Osteoblast (primary cell): ENCODE measurements at regions not wholly inside any gene's neighbourhood (a gene's known extent, or its start where the extent isn't known, plus 50 kb on each side); places are given as distances from the start of the nearest gene placed in this dataset.
A peak's percentile ranks its signal among the peaks of the same experiment; 100 is the strongest.
"Not testable (repeated sequence)": the region's sequence is repeated elsewhere in the genome, so short reads cannot be mapped to it uniquely, and the experiment has no call there.

Experiments used
- DNase-seq: peaks from one replicate; pipeline ENCODE4 v3.0.0; 2011; ENCODE audit warnings: low spot score, mixed read lengths; ENCODE audit not compliant: insufficient read length; ENCODE audit errors: missing footprints
- H2AFZ ChIP-seq: 2 replicates; pipeline ENCODE4 v1.6.0; 2011; ENCODE audit warnings: mild to moderate bottlenecking, low read length
- H3K27ac ChIP-seq: 2 replicates; pipeline ENCODE4 v1.5.1; 2011; ENCODE audit warnings: mild to moderate bottlenecking, low read depth, low read length, moderate library complexity
- H3K27me3 ChIP-seq: 2 replicates; pipeline ENCODE4 v1.6.0; 2012; ENCODE audit warnings: mild to moderate bottlenecking, control low read depth, inconsistent platforms, low read length, moderate library complexity; ENCODE audit not compliant: insufficient read depth
- H3K36me3 ChIP-seq: 2 replicates; pipeline ENCODE4 v1.5.1; 2011; ENCODE audit warnings: mild to moderate bottlenecking, low read length, control low read depth, moderate library complexity; ENCODE audit not compliant: insufficient read depth
- H3K4me1 ChIP-seq: 2 replicates; pipeline ENCODE4 v1.5.1; 2011; ENCODE audit warnings: mild to moderate bottlenecking, low read length, control low read depth, moderate library complexity; ENCODE audit not compliant: insufficient read depth
- H3K4me2 ChIP-seq: 2 replicates; pipeline ENCODE4 v1.6.0; 2011; ENCODE audit warnings: mild to moderate bottlenecking, low read length; ENCODE audit not compliant: insufficient read depth
- H3K4me3 ChIP-seq: fragments of 200-600 bp; sonication (generic); 3 replicates; pipeline ENCODE4 v1.5.1; 2012; ENCODE audit warnings: mild to moderate bottlenecking, low read length, inconsistent platforms; ENCODE audit not compliant: insufficient read depth
- H3K79me2 ChIP-seq: 2 replicates; pipeline ENCODE4 v1.6.0; 2012; ENCODE audit warnings: mild to moderate bottlenecking, low read length, control low read depth, inconsistent platforms; ENCODE audit not compliant: insufficient read depth
- H3K9me3 ChIP-seq: 2 replicates; pipeline ENCODE4 v1.5.1; 2011; ENCODE audit warnings: low read depth, low read length, control low read depth
- H4K20me1 ChIP-seq: 2 replicates; pipeline ENCODE4 v1.6.0; 2012; ENCODE audit warnings: mild to moderate bottlenecking, low read length, control low read depth; ENCODE audit not compliant: insufficient read depth
- CTCF ChIP-seq: IDR thresholded peaks from 2 replicates; pipeline ENCODE4 v1.5.1; 2011; ENCODE audit warnings: mild to moderate bottlenecking, low read depth, low read length, moderate library complexity; ENCODE audit errors: extremely low read depth

GRCh38 chr4:3911252-3911856 lies 145.2 kb downstream of the ADRA2C start:
- no peaks in the 10 kb centered on the region for H3K27me3 ChIP-seq
- H3K9me3 ChIP-seq, result no peaks in the 10 kb centered on the region
- H3K4me1 ChIP-seq, result peaks cover 4% of the 10 kb centered on the region
- no peak overlapping the region for H3K4me2 ChIP-seq
- no peaks in the 10 kb centered on the region for H3K79me2 ChIP-seq
- H3K4me3 ChIP-seq, result no peak overlapping the region
- no peaks in the 10 kb centered on the region for H3K36me3 ChIP-seq
- H4K20me1 ChIP-seq, result no peaks in the 10 kb centered on the region
- DNase-seq, result no peak
- H2AFZ ChIP-seq, result no peak overlapping the region
- no peak for TF ChIP-seq CTCF
- H3K27ac ChIP-seq, result no peak overlapping the region

GRCh38 chr4:3914511-3914910 lies 148.3 kb downstream of the ADRA2C start:
- H4K20me1 ChIP-seq, result not testable (repeated sequence)

DNA sequence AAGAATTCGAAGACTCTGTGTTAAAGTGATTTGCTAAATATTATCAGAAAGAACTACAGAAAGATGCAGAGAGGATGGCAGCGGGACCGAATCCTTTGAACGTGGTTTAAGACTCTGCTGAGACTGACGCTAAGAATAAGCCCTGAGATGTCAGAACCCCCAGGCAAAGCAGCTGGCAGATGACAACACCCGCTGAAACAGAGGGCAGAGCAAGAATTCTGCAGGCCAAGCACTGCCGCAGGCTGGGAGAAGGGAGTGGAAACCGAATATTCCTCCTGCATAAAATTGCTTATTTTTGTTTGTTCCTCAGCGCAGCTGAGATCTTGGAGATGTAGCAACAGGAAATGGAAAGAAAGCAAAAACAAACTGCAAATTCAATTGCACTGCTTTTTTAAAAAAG lies 153.3 kb downstream of the ADRA2C start:
- not testable (repeated sequence) for DNase-seq, H3K36me3 ChIP-seq, H3K27me3 ChIP-seq, H3K9me3 ChIP-seq, H3K4me1 ChIP-seq, H3K4me3 ChIP-seq, H3K79me2 ChIP-seq, H2AFZ ChIP-seq, H4K20me1 ChIP-seq
- Histone ChIP-seq H3K4me2 (peak overlapping the region; percentile 42), H3K27ac (peak overlapping the region; percentile 12)

More at GRCh38 chr4:3914511-3914910, 148.3 kb downstream of the ADRA2C start:
- not testable (repeated sequence) for H3K36me3 ChIP-seq, H3K4me3 ChIP-seq, H3K4me2 ChIP-seq, H3K27me3 ChIP-seq, H2AFZ ChIP-seq, H3K4me1 ChIP-seq, H3K79me2 ChIP-seq, H3K9me3 ChIP-seq
- peak overlapping the region; percentile 8 for H3K27ac ChIP-seq
- DNase-seq, result peak; percentile 75

DNA sequence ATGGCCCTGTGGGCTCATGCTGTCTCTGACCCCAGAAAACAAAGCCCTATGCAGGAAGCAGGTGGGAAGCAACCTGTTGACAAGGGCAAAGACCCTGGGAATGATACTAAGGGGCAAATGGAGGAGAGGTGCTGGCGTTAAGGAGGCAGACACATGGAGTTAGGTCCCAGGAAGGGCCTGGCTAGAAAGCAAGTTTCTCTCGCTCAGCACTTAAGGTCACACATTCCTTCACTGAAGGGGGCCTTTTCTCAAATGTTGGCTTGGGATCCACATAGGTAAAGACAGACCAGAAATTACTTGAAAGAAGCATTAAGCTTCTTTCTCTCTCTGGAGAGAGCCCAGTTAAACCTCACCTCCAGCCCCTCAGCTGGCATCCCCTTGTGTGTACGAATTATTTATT lies 155.7 kb downstream of the ADRA2C start:
- not testable (repeated sequence) for H3K4me3 ChIP-seq, H3K9me3 ChIP-seq, H3K36me3 ChIP-seq, H3K4me2 ChIP-seq, H3K27ac ChIP-seq, DNase-seq, H3K27me3 ChIP-seq, H3K79me2 ChIP-seq, H4K20me1 ChIP-seq, H2AFZ ChIP-seq, H3K4me1 ChIP-seq

- not testable (repeated sequence) for H3K9me3 ChIP-seq, H3K4me1 ChIP-seq, H3K36me3 ChIP-seq, H3K27me3 ChIP-seq, H3K4me3 ChIP-seq, DNase-seq, H3K79me2 ChIP-seq, H3K4me2 ChIP-seq, H2AFZ ChIP-seq, H3K27ac ChIP-seq, H4K20me1 ChIP-seq
Measured at GRCh38 chr4:3925841-3926240, 159.7 kb downstream of the ADRA2C start.

GRCh38 chr4:3926271-3926670 lies 160.1 kb downstream of the ADRA2C start:
- H3K36me3 ChIP-seq, H4K20me1 ChIP-seq, H3K27ac ChIP-seq, H3K79me2 ChIP-seq, H3K4me3 ChIP-seq, H3K9me3 ChIP-seq, H2AFZ ChIP-seq, H3K4me2 ChIP-seq, H3K4me1 ChIP-seq, H3K27me3 ChIP-seq, DNase-seq: not testable (repeated sequence)

DNA sequence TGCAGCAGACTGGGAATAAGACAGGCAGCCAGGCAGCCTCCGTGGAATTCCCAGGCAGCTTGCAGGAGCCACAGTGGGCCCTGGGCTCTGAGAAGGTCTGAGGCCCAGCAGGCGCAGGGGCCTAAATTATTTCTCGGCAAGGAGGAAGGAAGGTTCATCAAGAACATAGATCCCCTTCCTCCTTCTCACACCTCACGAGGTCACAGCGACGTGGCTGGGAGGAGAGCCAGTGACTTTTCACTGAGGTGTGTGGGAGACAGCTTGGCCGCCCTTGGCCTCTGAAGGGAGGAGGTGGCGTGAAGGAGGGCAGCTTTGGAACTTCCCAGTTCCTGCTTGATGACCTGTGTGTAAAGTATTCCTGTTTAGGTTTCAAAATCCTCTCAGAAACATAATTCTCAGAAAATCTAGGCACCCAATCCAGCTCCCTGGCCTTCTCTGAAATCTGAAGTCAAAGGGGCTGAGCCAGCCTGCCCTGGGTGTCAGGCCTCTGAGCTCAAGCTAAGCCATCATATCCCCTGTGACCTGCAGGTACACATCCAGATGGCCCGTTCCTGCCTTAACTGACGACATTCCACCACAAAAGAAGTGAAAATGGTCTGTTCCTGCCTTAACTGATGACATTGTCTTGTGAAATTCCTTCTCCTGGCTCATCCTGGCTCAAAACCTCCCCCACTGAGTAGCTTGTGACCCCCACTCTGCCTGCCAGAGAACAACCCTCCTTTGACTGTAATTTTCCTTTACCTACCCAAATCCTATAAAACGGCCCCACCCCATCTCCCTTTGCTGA lies 161.0 kb downstream of the ADRA2C start:
- not testable (repeated sequence) for H3K36me3 ChIP-seq, H3K4me1 ChIP-seq, H3K27ac ChIP-seq, H2AFZ ChIP-seq, H3K4me3 ChIP-seq, H3K27me3 ChIP-seq, DNase-seq, H4K20me1 ChIP-seq, H3K4me2 ChIP-seq, H3K9me3 ChIP-seq, H3K79me2 ChIP-seq

GRCh38 chr4:3929431-3929830 lies 163.2 kb downstream of the ADRA2C start:
- H3K27ac ChIP-seq, H2AFZ ChIP-seq, H3K27me3 ChIP-seq, H3K9me3 ChIP-seq, H4K20me1 ChIP-seq, H3K36me3 ChIP-seq, DNase-seq, H3K4me1 ChIP-seq, H3K4me3 ChIP-seq, H3K79me2 ChIP-seq: not testable (repeated sequence)
- peak overlapping the region; percentile 39 for H3K4me2 ChIP-seq
